OCI-LY1 (cell line): ENCODE measurements at regions not wholly inside any gene's neighbourhood (a gene's known extent, or its start where the extent isn't known, plus 50 kb on each side); places are given as distances from the start of the nearest gene placed in this dataset.

Experiments used
- H2AFZ ChIP-seq: fragments of 200-600 bp; sonication (generic), shearing (Covaris generic); 2 replicates; pipeline ENCODE4 v1.6.0; 2014; ENCODE audit warnings: antibody characterized with exemption, mild to moderate bottlenecking, low read length
- H3F3A ChIP-seq: fragments of 200-600 bp; sonication (generic), shearing (Covaris generic); 2 replicates; pipeline ENCODE4 v1.6.0; 2014; ENCODE audit warnings: mild to moderate bottlenecking, antibody characterized with exemption, low read length, moderate library complexity; ENCODE audit not compliant: insufficient read depth
- H3K27ac ChIP-seq: fragments of 200-600 bp; sonication (generic); 2 replicates; pipeline ENCODE4 v1.5.1; 2014; ENCODE audit warnings: low read length, mixed run types, mild to moderate bottlenecking, low read depth; ENCODE audit not compliant: poor library complexity, severe bottlenecking
- H3K27me3 ChIP-seq: fragments of 200-600 bp; sonication (generic); 2 replicates; pipeline ENCODE4 v1.6.0; 2014; ENCODE audit warnings: antibody characterized with exemption, mild to moderate bottlenecking, low read length, moderate library complexity; ENCODE audit not compliant: insufficient read depth
- H3K36me3 ChIP-seq: fragments of 200-600 bp; sonication (generic); 2 replicates; pipeline ENCODE4 v1.6.1; 2014; ENCODE audit warnings: mild to moderate bottlenecking, antibody characterized with exemption, low read length, moderate library complexity, mixed read lengths; ENCODE audit not compliant: insufficient read depth
- H3K4me1 ChIP-seq: fragments of 200-600 bp; sonication (generic); 2 replicates; pipeline ENCODE4 v1.5.1; 2014; ENCODE audit warnings: mild to moderate bottlenecking, low read length, moderate library complexity; ENCODE audit not compliant: insufficient read depth, severe bottlenecking
- H3K4me2 ChIP-seq: fragments of 200-600 bp; sonication (generic), shearing (Covaris generic); 2 replicates; pipeline ENCODE4 v1.6.1; 2014; ENCODE audit warnings: low read length
- H3K4me3 ChIP-seq: fragments of 200-600 bp; sonication (generic); 2 replicates; pipeline ENCODE4 v1.5.1; 2014; ENCODE audit warnings: low read length, low read depth, mild to moderate bottlenecking, mixed read lengths; ENCODE audit not compliant: poor library complexity, severe bottlenecking
- H3K79me2 ChIP-seq: fragments of 200-600 bp; shearing (Covaris generic); 2 replicates; pipeline ENCODE4 v1.6.1; 2016; ENCODE audit warnings: mixed run types, low read length, mixed read lengths; ENCODE audit not compliant: insufficient read depth
- H3K9ac ChIP-seq: fragments of 200-600 bp; sonication (generic), shearing (Covaris generic); 2 replicates; pipeline ENCODE4 v1.6.1; 2014; ENCODE audit warnings: mild to moderate bottlenecking, low read length, mixed read lengths
- H3K9me2 ChIP-seq: fragments of 200-600 bp; sonication (generic), shearing (Covaris generic); 2 replicates; pipeline ENCODE4 v1.6.1; 2014; ENCODE audit warnings: low read depth, mild to moderate bottlenecking, low read length, mixed read lengths
- H3K9me3 ChIP-seq: fragments of 200-600 bp; shearing (Covaris generic); 2 replicates; pipeline ENCODE4 v1.6.1; 2014; ENCODE audit warnings: low read length, mixed read lengths
- H4K20me1 ChIP-seq: fragments of 200-600 bp; sonication (generic), shearing (Covaris generic); 2 replicates; pipeline ENCODE4 v1.6.0; 2016; ENCODE audit warnings: mild to moderate bottlenecking, low read length; ENCODE audit not compliant: insufficient read depth
- EZH2 ChIP-seq: fragments of 200-600 bp; sonication (generic), shearing (Covaris generic); IDR thresholded peaks from 2 replicates; pipeline ENCODE4 v1.8.0; 2017; ENCODE audit warnings: borderline replicate concordance, mixed run types, mild to moderate bottlenecking, antibody characterized with exemption, low read length, moderate library complexity, mixed read lengths
- TF ChIP-seq, protein P1 (sequence below): fragments of 200-600 bp; sonication (generic), shearing (Covaris generic); IDR thresholded peaks from 2 replicates; pipeline ENCODE4 v1.5.1; 2017; ENCODE audit warnings: mild to moderate bottlenecking, antibody characterized with exemption, low read length, moderate library complexity, mixed read lengths

DNA sequence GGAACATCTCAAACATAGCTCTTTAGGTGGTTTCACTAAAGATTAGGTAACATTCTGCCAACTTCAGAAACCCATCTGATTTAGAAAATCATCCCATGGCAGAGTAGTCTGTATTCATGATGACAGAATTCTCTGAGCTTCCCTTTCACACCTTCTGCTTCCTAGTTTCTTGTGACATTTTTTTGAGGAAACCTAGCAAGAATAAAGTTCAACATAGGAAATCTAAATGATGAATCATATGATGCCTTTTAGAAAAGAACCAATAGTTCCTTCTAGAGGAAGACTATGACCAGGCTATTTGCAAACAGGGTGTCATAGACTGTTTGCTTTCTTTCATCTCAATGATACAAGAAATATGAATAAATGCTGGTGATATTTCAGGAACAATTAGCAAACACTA is 49.8 kb upstream of the CAMK2D start:
- Histone ChIP-seq H3K4me3 (no peak overlapping the region), H3K27ac (no peak overlapping the region), H3K9ac (no peak overlapping the region), H3K36me3 (no peaks in the 10 kb centered on the region), H3K4me2 (no peak overlapping the region), H3K9me2 (no peaks in the 10 kb centered on the region), H3K27me3 (no peaks in the 10 kb centered on the region), H3K9me3 (no peaks in the 10 kb centered on the region), H4K20me1 (no peaks in the 10 kb centered on the region), H3F3A (no peaks in the 10 kb centered on the region), H2AFZ (no peak overlapping the region), H3K4me1 (no peaks in the 10 kb centered on the region), H3K79me2 (no peaks in the 10 kb centered on the region)
- no peak for TF ChIP-seq EZH2
- TF ChIP-seq, protein P1, sequence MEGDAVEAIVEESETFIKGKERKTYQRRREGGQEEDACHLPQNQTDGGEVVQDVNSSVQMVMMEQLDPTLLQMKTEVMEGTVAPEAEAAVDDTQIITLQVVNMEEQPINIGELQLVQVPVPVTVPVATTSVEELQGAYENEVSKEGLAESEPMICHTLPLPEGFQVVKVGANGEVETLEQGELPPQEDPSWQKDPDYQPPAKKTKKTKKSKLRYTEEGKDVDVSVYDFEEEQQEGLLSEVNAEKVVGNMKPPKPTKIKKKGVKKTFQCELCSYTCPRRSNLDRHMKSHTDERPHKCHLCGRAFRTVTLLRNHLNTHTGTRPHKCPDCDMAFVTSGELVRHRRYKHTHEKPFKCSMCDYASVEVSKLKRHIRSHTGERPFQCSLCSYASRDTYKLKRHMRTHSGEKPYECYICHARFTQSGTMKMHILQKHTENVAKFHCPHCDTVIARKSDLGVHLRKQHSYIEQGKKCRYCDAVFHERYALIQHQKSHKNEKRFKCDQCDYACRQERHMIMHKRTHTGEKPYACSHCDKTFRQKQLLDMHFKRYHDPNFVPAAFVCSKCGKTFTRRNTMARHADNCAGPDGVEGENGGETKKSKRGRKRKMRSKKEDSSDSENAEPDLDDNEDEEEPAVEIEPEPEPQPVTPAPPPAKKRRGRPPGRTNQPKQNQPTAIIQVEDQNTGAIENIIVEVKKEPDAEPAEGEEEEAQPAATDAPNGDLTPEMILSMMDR, result no peak
